K562 (cell line): ENCODE measurements at regions not wholly inside any gene's neighbourhood (a gene's known extent, or its start where the extent isn't known, plus 50 kb on each side); places are given as distances from the start of the nearest gene placed in this dataset.

ENCODE experiments used
- TF ChIP-seq, protein P1 (sequence below): fragments of 450-650 bp; IDR thresholded peaks from 2 replicates; pipeline ENCODE4 v1.6.1; 2016; ENCODE audit warnings: mild to moderate bottlenecking, moderate library complexity
- TF ChIP-seq, protein P2 (sequence below), 2 experiments: IDR thresholded peaks; 2 replicates each; pipeline ENCODE4 v1.6.1; 2011; ENCODE audit warnings: borderline replicate concordance in 1 of 2, control low read depth in 1 of 2, low read depth in 1 of 2, low read length in 1 of 2, mild to moderate bottlenecking in 1 of 2, mixed read lengths in 1 of 2, moderate library complexity in 1 of 2; ENCODE audit not compliant: insufficient read depth in 1 of 2, insufficient read length in 1 of 2, poor library complexity in 1 of 2, severe bottlenecking in 1 of 2; ENCODE audit errors: extremely low read depth in 1 of 2

DNA sequence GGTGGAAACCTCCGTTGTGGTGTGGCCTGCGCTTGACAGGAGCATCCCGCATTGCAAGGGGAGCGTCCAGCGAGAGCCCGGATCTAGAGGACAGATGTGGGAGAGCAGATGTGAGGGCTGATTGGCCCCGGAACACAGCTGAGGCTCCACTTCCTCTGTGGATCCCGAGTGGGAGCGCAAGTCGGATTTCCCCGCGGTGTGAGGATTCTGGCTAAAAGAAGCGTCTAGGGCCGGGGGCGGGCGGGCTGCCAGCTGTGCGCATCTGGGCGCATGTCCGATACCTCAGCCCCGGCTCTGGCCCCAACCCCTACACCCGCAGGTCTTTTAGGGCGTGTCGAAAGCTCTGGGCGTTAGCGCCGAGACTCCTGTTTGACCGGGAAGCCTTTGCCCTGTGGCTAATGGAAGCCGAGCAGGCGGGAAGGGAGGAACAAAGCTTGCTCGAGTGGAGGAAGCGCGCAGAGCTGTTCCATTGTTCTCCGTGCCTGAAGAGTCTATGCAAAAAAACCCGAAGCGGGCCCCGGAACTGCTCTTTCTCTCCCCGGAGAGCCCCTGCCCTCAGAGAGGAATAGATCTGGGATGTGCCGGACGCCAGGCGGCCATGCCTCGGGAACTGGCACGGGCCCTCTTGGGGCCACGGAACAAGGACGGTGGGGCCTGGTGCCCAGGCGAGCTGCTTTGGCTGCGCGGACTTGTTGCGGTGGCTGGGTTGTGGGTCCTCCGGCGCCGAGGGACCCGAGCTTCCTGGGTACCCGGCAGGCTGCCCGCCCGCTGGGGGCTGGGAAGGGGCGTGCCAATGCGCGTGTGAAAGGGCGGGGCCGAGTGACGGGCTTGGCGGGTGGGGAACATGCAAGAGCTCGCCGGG is 111.1 kb downstream of the NAV1 start (continued):
- TF ChIP-seq, protein P1, sequence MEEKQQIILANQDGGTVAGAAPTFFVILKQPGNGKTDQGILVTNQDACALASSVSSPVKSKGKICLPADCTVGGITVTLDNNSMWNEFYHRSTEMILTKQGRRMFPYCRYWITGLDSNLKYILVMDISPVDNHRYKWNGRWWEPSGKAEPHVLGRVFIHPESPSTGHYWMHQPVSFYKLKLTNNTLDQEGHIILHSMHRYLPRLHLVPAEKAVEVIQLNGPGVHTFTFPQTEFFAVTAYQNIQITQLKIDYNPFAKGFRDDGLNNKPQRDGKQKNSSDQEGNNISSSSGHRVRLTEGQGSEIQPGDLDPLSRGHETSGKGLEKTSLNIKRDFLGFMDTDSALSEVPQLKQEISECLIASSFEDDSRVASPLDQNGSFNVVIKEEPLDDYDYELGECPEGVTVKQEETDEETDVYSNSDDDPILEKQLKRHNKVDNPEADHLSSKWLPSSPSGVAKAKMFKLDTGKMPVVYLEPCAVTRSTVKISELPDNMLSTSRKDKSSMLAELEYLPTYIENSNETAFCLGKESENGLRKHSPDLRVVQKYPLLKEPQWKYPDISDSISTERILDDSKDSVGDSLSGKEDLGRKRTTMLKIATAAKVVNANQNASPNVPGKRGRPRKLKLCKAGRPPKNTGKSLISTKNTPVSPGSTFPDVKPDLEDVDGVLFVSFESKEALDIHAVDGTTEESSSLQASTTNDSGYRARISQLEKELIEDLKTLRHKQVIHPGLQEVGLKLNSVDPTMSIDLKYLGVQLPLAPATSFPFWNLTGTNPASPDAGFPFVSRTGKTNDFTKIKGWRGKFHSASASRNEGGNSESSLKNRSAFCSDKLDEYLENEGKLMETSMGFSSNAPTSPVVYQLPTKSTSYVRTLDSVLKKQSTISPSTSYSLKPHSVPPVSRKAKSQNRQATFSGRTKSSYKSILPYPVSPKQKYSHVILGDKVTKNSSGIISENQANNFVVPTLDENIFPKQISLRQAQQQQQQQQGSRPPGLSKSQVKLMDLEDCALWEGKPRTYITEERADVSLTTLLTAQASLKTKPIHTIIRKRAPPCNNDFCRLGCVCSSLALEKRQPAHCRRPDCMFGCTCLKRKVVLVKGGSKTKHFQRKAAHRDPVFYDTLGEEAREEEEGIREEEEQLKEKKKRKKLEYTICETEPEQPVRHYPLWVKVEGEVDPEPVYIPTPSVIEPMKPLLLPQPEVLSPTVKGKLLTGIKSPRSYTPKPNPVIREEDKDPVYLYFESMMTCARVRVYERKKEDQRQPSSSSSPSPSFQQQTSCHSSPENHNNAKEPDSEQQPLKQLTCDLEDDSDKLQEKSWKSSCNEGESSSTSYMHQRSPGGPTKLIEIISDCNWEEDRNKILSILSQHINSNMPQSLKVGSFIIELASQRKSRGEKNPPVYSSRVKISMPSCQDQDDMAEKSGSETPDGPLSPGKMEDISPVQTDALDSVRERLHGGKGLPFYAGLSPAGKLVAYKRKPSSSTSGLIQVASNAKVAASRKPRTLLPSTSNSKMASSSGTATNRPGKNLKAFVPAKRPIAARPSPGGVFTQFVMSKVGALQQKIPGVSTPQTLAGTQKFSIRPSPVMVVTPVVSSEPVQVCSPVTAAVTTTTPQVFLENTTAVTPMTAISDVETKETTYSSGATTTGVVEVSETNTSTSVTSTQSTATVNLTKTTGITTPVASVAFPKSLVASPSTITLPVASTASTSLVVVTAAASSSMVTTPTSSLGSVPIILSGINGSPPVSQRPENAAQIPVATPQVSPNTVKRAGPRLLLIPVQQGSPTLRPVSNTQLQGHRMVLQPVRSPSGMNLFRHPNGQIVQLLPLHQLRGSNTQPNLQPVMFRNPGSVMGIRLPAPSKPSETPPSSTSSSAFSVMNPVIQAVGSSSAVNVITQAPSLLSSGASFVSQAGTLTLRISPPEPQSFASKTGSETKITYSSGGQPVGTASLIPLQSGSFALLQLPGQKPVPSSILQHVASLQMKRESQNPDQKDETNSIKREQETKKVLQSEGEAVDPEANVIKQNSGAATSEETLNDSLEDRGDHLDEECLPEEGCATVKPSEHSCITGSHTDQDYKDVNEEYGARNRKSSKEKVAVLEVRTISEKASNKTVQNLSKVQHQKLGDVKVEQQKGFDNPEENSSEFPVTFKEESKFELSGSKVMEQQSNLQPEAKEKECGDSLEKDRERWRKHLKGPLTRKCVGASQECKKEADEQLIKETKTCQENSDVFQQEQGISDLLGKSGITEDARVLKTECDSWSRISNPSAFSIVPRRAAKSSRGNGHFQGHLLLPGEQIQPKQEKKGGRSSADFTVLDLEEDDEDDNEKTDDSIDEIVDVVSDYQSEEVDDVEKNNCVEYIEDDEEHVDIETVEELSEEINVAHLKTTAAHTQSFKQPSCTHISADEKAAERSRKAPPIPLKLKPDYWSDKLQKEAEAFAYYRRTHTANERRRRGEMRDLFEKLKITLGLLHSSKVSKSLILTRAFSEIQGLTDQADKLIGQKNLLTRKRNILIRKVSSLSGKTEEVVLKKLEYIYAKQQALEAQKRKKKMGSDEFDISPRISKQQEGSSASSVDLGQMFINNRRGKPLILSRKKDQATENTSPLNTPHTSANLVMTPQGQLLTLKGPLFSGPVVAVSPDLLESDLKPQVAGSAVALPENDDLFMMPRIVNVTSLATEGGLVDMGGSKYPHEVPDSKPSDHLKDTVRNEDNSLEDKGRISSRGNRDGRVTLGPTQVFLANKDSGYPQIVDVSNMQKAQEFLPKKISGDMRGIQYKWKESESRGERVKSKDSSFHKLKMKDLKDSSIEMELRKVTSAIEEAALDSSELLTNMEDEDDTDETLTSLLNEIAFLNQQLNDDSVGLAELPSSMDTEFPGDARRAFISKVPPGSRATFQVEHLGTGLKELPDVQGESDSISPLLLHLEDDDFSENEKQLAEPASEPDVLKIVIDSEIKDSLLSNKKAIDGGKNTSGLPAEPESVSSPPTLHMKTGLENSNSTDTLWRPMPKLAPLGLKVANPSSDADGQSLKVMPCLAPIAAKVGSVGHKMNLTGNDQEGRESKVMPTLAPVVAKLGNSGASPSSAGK: peak; percentile 79
- TF ChIP-seq, protein P2, sequence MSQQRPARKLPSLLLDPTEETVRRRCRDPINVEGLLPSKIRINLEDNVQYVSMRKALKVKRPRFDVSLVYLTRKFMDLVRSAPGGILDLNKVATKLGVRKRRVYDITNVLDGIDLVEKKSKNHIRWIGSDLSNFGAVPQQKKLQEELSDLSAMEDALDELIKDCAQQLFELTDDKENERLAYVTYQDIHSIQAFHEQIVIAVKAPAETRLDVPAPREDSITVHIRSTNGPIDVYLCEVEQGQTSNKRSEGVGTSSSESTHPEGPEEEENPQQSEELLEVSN (IDR thresholded peaks at IDR 0.05; ENCODE audit: borderline replicate concordance in 1 of 2, extremely low read depth in 1 of 2, insufficient read depth in 1 of 2, insufficient read length in 1 of 2, low read depth in 1 of 2, low read length in 1 of 2, poor library complexity in 1 of 2, severe bottlenecking in 1 of 2): peak in 1 of 2 experiments; percentile 70
